Cerebellar cortex (tissue), 1 donor: ENCODE measurements at regions not wholly inside any gene's neighbourhood (a gene's known extent, or its start where the extent isn't known, plus 50 kb on each side); places are given as distances from the start of the nearest gene placed in this dataset.
"Not testable (repeated sequence)": the region's sequence is repeated elsewhere in the genome, so short reads cannot be mapped to it uniquely, and the experiment has no call there.

Experiments
- DNase-seq: peaks from one replicate; pipeline ENCODE4 v3.0.0-alpha.2; 2015; ENCODE audit warnings: low spot score

DNA sequence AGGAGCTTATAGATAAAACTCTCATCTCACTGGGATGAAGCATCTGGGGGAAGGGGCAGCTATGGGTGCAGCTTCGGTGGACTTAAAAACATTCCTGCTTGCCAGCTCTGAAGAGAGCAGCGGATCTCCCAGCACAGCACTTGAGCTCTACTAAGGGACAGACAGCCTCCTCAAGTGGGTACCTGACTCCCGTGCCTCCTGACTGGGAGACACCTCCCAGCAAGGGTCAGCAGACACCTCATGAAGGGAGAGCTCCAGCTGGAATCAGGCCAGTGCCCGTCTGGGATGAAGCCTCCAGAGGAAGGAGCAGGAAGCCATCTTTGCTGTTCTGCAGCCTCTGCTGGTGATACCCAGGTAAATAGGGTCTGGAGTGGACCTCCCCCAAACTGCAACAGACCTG lies 345.2 kb upstream of the SYT1 start:
- DNase-seq, result no peak

- peak; percentile 20 for DNase-seq
These were observed 334.3 kb upstream of the SYT1 start for GRCh38 chr12:78530100-78530765.

DNA sequence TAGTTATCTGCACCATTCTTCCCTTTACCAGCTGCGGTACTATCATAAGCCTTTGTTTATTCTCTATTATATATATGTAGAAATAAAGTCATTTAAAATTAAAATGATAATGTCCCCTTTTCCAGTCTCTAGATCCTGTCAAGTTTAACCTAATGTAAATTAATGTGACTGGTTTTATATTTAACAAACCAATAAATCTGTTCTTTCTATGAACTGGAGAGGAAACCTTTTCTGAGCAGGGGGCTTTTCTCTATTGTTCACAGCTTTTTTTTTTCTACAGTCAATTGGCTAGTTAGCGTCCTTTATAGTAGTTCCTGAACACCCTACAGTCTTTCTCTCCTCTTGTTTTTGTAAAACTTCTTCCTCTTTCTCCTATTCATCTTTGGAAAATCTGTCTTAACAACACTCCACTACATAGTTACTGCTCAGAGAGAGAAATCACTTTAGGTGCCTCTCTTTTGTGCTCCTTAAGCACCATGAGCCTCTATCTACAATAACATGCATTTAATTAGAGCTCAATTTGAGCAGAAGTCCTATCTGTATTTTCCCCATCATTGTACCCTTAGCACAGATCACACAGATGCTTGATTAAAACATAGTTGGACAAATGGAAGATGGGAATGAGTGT lies 332.6 kb upstream of the SYT1 start:
- DNase-seq, result no peak

- no peak for DNase-seq
These were observed 330.3 kb upstream of the SYT1 start for GRCh38 chr12:78534311-78534710.

- DNase-seq, result no peak
These were observed 323.8 kb upstream of the SYT1 start for GRCh38 chr12:78540606-78541336.

- peak; percentile 50 for DNase-seq
These were observed 313.7 kb upstream of the SYT1 start for GRCh38 chr12:78550831-78551230.

DNA sequence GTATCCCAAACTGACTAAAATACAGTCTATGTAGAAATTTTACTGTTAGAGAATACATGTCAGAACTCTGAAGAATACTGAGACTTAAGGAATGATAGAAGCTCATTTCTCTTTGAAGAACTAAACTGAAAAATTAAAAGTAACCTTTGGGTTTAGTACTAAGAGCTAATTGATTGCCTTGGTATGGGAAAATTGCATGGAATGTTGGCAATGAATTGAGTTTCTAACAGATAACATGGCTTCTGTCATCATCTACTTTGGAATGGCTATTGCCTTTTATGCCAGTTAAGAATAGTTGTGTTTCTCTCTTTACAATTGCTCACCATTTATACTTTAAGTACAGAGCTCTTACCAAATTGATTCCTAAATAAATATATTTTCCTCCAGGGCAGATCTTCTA lies 308.8 kb upstream of the SYT1 start:
- no peak for DNase-seq

DNA sequence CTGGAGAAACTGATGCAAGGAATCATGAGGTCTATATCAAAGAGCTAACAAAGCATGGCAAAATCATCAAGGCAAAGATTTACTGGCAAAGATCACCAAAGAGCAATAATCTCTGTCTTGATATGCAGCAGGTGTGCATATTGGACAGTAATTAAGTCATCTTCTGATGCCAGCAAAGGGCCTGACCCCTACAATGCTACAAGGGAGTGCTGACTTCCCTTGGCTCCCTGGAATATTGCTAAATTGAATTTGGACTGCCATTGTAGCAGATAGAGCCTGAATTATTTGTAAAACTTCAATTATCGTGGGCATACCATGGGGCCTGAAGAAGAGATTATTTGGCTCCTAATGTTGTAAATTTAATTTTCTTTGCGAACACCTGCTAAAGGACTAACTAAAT lies 307.9 kb upstream of the SYT1 start:
- no peak for DNase-seq

DNA sequence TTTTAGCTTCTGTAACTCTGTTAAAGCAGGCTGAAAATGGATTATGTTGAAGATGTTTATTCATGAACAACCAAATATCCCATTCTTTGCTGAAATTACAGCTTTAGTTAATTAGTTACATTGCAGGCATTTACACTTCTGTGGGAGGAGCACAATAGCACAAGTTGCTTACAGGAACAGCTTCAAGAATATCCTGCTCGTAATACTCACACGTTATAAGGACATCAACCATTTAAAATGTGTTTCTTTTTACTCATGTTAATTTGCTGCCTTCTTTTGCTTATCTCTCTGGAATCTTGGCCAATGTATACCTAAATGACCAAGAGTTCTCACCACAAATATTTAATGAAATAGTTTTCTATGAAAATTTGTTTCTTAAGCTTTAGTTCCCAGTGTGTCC lies 305.2 kb upstream of the SYT1 start:
- no peak for DNase-seq

DNA sequence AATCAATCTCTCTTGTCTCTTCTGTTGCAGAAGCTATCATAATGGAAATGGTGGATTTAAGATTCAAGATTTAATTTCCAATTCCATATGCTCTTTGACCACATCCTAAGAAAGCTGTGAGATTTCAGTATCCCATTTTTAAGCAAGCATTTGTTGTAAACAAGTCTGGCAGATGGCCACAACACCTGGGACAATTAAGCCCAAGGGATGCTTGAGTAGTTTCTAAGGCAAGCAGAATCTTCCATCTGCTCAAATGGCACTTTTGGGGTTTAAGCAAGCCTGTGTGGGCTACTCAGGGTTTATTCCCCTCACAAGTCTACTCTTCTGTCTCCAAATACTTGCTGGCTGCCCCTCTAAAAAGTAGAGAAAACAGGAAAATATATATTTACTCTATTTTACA lies 304.7 kb upstream of the SYT1 start:
- no peak for DNase-seq

DNA sequence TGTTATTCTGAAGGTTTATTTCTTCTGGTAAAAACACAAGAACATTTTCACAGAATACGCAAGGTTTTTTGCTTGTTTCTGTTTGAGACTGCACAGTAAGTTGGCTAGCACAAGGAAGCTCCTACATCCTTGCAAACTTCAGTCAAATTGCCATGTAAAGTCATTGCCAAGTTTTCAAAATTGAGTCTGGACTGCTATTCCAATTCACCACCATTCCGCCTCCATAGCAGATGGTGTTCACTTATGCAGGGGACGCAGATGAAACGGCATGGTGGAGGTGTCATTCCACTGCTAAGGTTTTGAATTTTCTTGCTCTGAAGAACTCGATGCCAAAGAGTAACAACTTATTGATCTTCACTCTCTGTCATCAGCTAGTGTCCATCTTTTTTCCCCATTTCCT lies 303.9 kb upstream of the SYT1 start:
- peak; percentile 53 for DNase-seq

DNA sequence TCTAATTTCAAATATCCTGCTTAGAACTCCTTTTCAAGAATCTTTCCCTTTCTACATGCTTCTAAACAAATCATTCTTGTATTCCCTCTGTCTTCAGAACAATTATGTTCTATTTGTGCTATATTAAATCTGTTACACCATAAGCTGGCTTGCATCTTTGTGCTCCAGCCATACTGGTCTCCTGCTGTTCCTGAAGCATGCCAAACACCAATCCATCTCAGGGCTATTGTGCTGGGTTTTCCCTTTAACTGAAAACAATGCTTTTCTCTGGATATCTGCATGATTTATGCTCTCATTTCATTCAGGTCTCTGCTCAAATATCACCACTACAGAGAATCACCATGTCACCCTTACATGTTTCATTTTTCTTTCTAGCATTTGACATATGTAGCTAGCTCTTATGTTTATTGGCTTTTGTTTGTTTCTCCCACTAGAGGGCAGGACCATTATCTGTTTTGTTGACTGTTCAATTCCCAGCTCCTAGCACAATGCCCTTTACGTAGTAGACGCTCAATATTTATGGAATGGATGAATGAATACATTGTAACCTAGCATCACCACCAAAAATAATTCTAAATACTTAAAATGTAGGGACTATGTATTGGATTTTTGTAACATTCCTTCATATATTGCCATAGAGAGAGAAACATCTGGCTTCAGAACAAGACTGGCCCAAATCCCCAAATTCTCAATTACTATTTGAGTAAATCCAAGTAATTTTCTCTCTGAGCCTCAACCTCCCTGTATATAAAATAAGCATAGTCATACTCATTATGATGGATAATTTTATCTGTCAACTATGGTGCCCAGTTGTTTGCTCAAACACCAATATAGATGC lies 302.0 kb upstream of the SYT1 start:
- DNase-seq, result peak; percentile 78

GRCh38 chr12:78563826-78564225 lies 300.7 kb upstream of the SYT1 start:
- DNase-seq, result no peak

- peak; percentile 63 for DNase-seq
These were observed 298.1 kb upstream of the SYT1 start for GRCh38 chr12:78566456-78566855.

DNA sequence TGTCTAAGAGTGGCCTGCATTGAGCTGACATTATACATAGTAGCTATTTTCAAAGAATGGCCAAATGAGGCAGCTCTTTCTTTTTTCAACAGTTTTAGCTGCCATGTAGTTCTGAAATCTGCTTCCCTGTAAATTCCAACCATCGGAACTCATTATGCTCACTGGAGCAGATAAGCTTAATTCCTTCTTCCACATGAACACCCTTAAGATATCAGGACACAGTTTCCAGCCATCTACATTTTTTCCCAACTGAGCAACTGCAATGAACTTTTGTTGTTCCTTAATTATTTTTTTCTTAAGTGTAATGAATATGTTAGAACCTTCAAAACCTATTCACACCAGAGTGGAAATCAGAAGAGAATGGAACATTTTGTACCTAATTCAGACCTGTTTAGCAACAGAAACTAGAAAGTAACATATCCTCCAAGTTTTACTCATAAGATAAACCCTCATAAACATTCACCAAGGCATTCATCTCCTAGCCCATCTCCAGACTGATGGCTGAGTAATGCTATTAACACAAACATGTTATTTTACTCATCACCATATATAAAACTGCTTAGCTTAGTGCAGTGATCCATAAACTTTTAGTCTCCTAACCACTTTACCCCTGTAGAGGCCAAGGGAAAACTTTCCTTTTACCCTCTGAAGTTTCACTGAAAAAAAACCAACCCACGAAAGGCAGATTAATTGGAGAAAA lies 296.1 kb upstream of the SYT1 start:
- peak; percentile 70 for DNase-seq

- DNase-seq, result no peak
These were observed 292.6 kb upstream of the SYT1 start for GRCh38 chr12:78571953-78572352.

DNA sequence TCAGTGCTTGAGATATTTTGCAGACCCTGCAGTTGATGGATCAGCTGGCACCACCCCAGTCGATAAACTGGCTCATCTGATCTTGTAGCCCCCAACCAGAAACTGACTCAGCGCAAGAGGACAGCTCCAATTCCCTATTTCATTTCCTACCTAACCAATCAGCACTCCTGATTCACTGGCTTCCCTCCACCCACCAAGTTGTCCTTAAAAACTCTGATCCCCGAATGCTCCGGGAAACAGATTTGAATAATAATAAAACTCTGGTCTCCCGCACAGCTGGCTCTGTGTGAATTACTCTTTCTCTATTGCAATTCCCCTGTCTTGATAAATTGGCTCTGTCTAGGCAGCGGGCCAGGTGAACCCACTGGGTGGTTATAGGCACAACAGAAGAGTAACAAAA lies 289.4 kb upstream of the SYT1 start:
- DNase-seq, result not testable (repeated sequence)

DNA sequence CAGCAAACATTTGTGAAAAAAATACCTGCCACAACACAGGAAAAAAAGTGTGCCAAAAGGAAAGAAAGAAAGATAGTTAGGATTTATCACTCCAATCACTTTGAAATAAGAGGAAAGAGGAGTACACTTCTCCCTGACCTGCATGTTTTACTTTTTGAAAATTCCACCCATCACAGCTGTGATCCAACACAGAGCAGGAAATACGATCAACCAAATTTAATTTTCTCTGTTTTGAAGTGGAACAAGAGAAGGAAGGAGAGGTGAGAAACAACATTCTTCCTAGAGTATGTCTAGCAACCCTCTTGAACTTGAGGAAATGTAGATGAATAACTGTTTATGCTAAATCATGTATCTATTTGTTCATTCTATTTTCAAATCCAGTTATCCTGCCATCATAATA lies 284.7 kb upstream of the SYT1 start:
- no peak for DNase-seq

GRCh38 chr12:78580296-78580695 lies 284.3 kb upstream of the SYT1 start:
- DNase-seq, result no peak

DNA sequence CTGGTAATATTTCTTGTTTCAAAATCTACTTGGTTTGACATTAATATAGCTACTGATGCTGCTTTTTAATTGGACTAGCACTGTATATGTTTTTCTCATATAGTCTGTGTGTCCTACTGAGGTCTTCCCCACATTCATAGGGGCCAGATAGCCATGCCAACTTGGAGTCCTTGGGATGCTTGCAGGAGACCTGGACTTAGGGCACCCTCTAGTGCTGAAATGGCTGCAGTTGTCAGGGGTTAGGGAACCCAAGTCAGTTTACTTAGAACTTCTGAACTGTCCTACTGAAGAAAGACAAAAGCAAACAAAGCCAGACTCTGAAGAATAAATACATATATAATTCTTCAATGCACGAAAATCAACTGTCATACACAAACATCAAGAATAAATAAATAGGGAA lies 279.9 kb upstream of the SYT1 start:
- no peak for DNase-seq

DNA sequence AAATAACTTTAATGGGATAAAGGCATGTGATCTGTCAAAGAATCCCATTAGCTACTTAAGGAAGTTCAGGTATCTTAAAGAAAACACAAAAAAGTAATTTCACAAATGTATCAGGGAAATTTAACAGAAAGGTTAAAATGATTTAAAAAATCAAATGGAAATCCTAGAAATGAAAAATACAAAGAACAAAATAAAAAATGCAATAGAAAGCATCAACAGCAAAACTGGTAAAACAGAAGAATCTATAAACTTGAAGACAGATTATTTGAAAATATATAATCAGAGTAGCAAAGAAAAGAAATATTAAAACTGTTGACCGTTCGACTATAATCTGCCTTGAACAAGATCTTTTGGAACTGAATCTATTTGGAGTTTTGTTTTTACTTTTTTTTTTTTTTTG lies 279.4 kb upstream of the SYT1 start:
- no peak for DNase-seq

DNA sequence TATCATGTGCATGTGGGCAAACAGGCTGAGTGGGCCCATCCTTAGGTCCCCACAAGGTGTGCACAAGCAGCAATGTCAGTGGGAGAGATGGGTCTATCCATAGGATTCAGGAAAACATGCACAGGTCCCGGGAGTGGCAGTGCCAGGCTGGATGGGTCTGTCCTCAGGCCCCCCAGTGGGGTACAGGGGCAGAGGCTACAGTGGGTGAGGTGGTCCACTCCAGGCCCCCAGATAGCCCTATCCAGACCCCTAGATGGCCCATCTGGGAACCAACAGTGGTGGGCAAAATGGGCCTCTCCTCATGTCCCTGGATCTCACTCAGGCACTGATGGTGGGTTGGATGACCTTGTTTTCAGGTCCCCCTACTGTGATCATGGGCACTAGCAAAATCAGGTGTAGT lies 277.8 kb upstream of the SYT1 start:
- DNase-seq, result no peak
